ENCODE measurements at regions not wholly inside any gene's neighbourhood (a gene's known extent, or its start where the extent isn't known, plus 50 kb on each side); places are given as distances from the start of the nearest gene placed in this dataset.

- Histone ChIP-seq H3K27me3 (no peaks in the 10 kb centered on the region), H3K4me1 (no peaks in the 10 kb centered on the region), H3K27ac (no peak overlapping the region), H3K9me3 (peaks cover 0 to 23% (median 0%) of the 10 kb centered on the region in 12 donors), H3K4me3 (no peak overlapping the region), H3K36me3 (no peaks in the 10 kb centered on the region)
- ATAC-seq (no peak), DNase-seq (no peak)
- intact Hi-C loops (cut with DNase I), result no loop called here
- TF ChIP-seq POLR2A (IDR thresholded peaks at IDR 0.05) (no peak), CTCF (IDR thresholded peaks at IDR 0.05) (no peak)
- WGBS, 4 donors, result 43 to 57% (median 50%) methylated on average over 2 of the region's 2 CpGs
Measured at GRCh38 chr3:4219227-4219568, 84.0 kb upstream of the SETMAR start.

- Histone ChIP-seq H3K27me3 (no peaks in the 10 kb centered on the region), H3K4me3 (no peak overlapping the region), H3K4me1 (no peaks in the 10 kb centered on the region), H3K27ac (no peak overlapping the region), H3K9me3 (peaks cover 0 to 16% (median 0%) of the 10 kb centered on the region in 12 donors), H3K36me3 (no peaks in the 10 kb centered on the region)
- DNase-seq (no peak), ATAC-seq (no peak)
- no peak for TF ChIP-seq POLR2A (IDR thresholded peaks at IDR 0.05)
- no peak for TF ChIP-seq CTCF (IDR thresholded peaks at IDR 0.05)
- intact Hi-C loops (cut with DNase I), result no loop called here
- 46 to 57% (median 56%) methylated on average over 3 of the region's 3 CpGs for WGBS, 4 donors
Measured at GRCh38 chr3:4220065-4220464, 83.1 kb upstream of the SETMAR start.

GRCh38 chr3:4222574-4223175, 80.5 kb upstream of the SETMAR start:
- TF ChIP-seq CTCF (IDR thresholded peaks at IDR 0.05) (no peak), POLR2A (IDR thresholded peaks at IDR 0.05) (no peak)
- no peak for ATAC-seq
- no peaks in the 10 kb centered on the region for H3K27me3 ChIP-seq
- no peaks in the 10 kb centered on the region for H3K36me3 ChIP-seq
- H3K4me3 ChIP-seq, result no peak overlapping the region
- no peaks in the 10 kb centered on the region for H3K4me1 ChIP-seq
- 53 to 71% (median 63%) methylated on average over 5 of the region's 5 CpGs for WGBS, 4 donors
- no peaks in the 10 kb centered on the region for H3K9me3 ChIP-seq
- intact Hi-C loops (cut with DNase I), result no loop called here
- H3K27ac ChIP-seq, result no peak overlapping the region
- DNase-seq, result no peak

GRCh38 chr3:4223777-4224176, 79.4 kb upstream of the SETMAR start:
- Histone ChIP-seq H3K4me1 (no peaks in the 10 kb centered on the region), H3K9me3 (no peaks in the 10 kb centered on the region), H3K36me3 (no peaks in the 10 kb centered on the region), H3K27ac (no peak overlapping the region), H3K4me3 (no peak overlapping the region), H3K27me3 (no peaks in the 10 kb centered on the region)
- 84 to 92% (median 89%) methylated on average over 2 of the region's 2 CpGs for WGBS, 4 donors
- no peak for TF ChIP-seq CTCF (IDR thresholded peaks at IDR 0.05)
- no peak for TF ChIP-seq POLR2A (IDR thresholded peaks at IDR 0.05)
- ATAC-seq, result no peak
- intact Hi-C loops (cut with DNase I), result no loop called here
- DNase-seq, result no peak

Data from heart left ventricle (tissue), 16 donors.